H1 (cell line): ENCODE measurements at regions not wholly inside any gene's neighbourhood (a gene's known extent, or its start where the extent isn't known, plus 50 kb on each side); places are given as distances from the start of the nearest gene placed in this dataset.

ENCODE experiments used
- BACH1 ChIP-seq: IDR thresholded peaks from 2 replicates; pipeline ENCODE4 v1.6.1; 2012; ENCODE audit warnings: low read length, improper control_type of control experiment
- EP300 ChIP-seq, 2 experiments: IDR thresholded peaks; 1 replicate in 1 of 2; 2 replicates in 1 of 2; pipeline ENCODE4 v1.6.1; 2011 to 2012; ENCODE audit warnings: low read depth in 2 of 2, low read length in 2 of 2, mild to moderate bottlenecking in 2 of 2, borderline replicate concordance in 1 of 2, inconsistent platforms in 1 of 2, moderate library complexity in 1 of 2
- FOSL1 ChIP-seq: IDR thresholded peaks from 2 replicates; pipeline ENCODE4 v1.6.1; 2011; ENCODE audit warnings: mild to moderate bottlenecking, low read depth, low read length, moderate library complexity; ENCODE audit not compliant: insufficient read depth
- JUND ChIP-seq: IDR thresholded peaks from 2 replicates; pipeline ENCODE4 v1.6.1; 2011; ENCODE audit warnings: mild to moderate bottlenecking, improper control_type of control experiment, low read length
- KDM1A ChIP-seq: fragments of 200-600, 300-600 bp; sonication (generic); IDR thresholded peaks from 2 replicates; pipeline ENCODE4 v1.7.1; 2016; ENCODE audit warnings: mild to moderate bottlenecking, low read length, borderline replicate concordance
- POLR2A ChIP-seq, 2 experiments: IDR thresholded peaks; 1 replicate in 1 of 2; 2 replicates in 1 of 2; pipeline ENCODE4 v1.6.1; 2011; ENCODE audit warnings: low read depth in 2 of 2, low read length in 2 of 2, mild to moderate bottlenecking in 2 of 2; ENCODE audit errors: control extremely low read depth in 1 of 2
- RFX5 ChIP-seq: IDR thresholded peaks from 2 replicates; pipeline ENCODE4 v1.6.1; 2011; ENCODE audit warnings: low read depth, low read length, improper control_type of control experiment, borderline replicate concordance
- SIX5 ChIP-seq: IDR thresholded peaks from 2 replicates; pipeline ENCODE4 v1.6.1; 2011; ENCODE audit warnings: mild to moderate bottlenecking, low read depth, low read length
- TBP ChIP-seq: IDR thresholded peaks from 2 replicates; pipeline ENCODE4 v1.6.1; 2011; ENCODE audit warnings: low read depth, low read length, improper control_type of control experiment
- TEAD4 ChIP-seq: IDR thresholded peaks from 2 replicates; pipeline ENCODE4 v1.6.1; 2012; ENCODE audit warnings: low read depth, low read length, inconsistent platforms, mixed read lengths
- USF2 ChIP-seq: IDR thresholded peaks from 2 replicates; pipeline ENCODE4 v1.6.1; 2011; ENCODE audit warnings: low read length, improper control_type of control experiment
- TF ChIP-seq, protein P1 (sequence below), 3 experiments: IDR thresholded peaks; 1 replicate in 2 of 3; 2 replicates in 1 of 3; pipeline versions ENCODE4 v1.5.1 to v1.6.1; 2011; ENCODE audit warnings: low read length in 3 of 3, mild to moderate bottlenecking in 3 of 3, inconsistent platforms in 2 of 3, low read depth in 1 of 3, moderate library complexity in 1 of 3; ENCODE audit not compliant: insufficient read depth in 1 of 3; ENCODE audit errors: control extremely low read depth in 1 of 3
- TF ChIP-seq, protein P2 (sequence below): IDR thresholded peaks from 2 replicates; pipeline ENCODE4 v1.6.1; 2012; ENCODE audit warnings: low read length, inconsistent platforms
- TF ChIP-seq, protein P3 (sequence below): IDR thresholded peaks from 2 replicates; pipeline ENCODE4 v1.6.1; 2011; ENCODE audit warnings: low read depth, mild to moderate bottlenecking, low read length; ENCODE audit not compliant: insufficient read depth

GRCh38 chr5:112640546-112640945 is 97.1 kb upstream of the APC start:
- TF ChIP-seq TEAD4, result no peak
- TF ChIP-seq, protein P1, sequence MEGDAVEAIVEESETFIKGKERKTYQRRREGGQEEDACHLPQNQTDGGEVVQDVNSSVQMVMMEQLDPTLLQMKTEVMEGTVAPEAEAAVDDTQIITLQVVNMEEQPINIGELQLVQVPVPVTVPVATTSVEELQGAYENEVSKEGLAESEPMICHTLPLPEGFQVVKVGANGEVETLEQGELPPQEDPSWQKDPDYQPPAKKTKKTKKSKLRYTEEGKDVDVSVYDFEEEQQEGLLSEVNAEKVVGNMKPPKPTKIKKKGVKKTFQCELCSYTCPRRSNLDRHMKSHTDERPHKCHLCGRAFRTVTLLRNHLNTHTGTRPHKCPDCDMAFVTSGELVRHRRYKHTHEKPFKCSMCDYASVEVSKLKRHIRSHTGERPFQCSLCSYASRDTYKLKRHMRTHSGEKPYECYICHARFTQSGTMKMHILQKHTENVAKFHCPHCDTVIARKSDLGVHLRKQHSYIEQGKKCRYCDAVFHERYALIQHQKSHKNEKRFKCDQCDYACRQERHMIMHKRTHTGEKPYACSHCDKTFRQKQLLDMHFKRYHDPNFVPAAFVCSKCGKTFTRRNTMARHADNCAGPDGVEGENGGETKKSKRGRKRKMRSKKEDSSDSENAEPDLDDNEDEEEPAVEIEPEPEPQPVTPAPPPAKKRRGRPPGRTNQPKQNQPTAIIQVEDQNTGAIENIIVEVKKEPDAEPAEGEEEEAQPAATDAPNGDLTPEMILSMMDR (IDR thresholded peaks at IDR 0.05; ENCODE audit: control extremely low read depth in 1 of 3, insufficient read depth in 1 of 3, low read depth in 1 of 3, low read length in 3 of 3), result no peak
- no peak for TF ChIP-seq BACH1
- TF ChIP-seq, protein P2, sequence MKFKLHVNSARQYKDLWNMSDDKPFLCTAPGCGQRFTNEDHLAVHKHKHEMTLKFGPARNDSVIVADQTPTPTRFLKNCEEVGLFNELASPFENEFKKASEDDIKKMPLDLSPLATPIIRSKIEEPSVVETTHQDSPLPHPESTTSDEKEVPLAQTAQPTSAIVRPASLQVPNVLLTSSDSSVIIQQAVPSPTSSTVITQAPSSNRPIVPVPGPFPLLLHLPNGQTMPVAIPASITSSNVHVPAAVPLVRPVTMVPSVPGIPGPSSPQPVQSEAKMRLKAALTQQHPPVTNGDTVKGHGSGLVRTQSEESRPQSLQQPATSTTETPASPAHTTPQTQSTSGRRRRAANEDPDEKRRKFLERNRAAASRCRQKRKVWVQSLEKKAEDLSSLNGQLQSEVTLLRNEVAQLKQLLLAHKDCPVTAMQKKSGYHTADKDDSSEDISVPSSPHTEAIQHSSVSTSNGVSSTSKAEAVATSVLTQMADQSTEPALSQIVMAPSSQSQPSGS, result no peak
- TF ChIP-seq USF2, result no peak
- TF ChIP-seq EP300 (IDR thresholded peaks at IDR 0.05; ENCODE audit: borderline replicate concordance in 1 of 2, low read depth in 2 of 2, low read length in 2 of 2), result no peak
- TF ChIP-seq, protein P3, sequence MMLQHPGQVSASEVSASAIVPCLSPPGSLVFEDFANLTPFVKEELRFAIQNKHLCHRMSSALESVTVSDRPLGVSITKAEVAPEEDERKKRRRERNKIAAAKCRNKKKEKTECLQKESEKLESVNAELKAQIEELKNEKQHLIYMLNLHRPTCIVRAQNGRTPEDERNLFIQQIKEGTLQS, result no peak
- no peak for TF ChIP-seq FOSL1
- no peak for TF ChIP-seq KDM1A
- TF ChIP-seq JUND, result no peak
- TF ChIP-seq TBP, result no peak
- TF ChIP-seq RFX5, result no peak
- TF ChIP-seq SIX5, result no peak
- TF ChIP-seq POLR2A (IDR thresholded peaks at IDR 0.05; ENCODE audit: control extremely low read depth in 1 of 2, low read depth in 2 of 2, low read length in 2 of 2), result no peak
